DOHH2 (cell line): ENCODE measurements at regions not wholly inside any gene's neighbourhood (a gene's known extent, or its start where the extent isn't known, plus 50 kb on each side); places are given as distances from the start of the nearest gene placed in this dataset.

Experiments used
- H3F3A ChIP-seq: fragments of 200-600 bp; sonication (generic), shearing (Covaris generic); 2 replicates; pipeline ENCODE4 v1.6.0; 2016; ENCODE audit warnings: antibody characterized with exemption, mild to moderate bottlenecking; ENCODE audit not compliant: control insufficient read depth, insufficient read depth
- H3K27ac ChIP-seq: fragments of 200-600 bp; sonication (generic); 2 replicates; pipeline ENCODE4 v1.5.1; 2014; ENCODE audit warnings: low read depth, mild to moderate bottlenecking, low read length, moderate library complexity
- H3K27me3 ChIP-seq: fragments of 200-600 bp; sonication (generic); 2 replicates; pipeline ENCODE4 v1.6.1; 2014; ENCODE audit warnings: mild to moderate bottlenecking, low read length, mixed read lengths; ENCODE audit not compliant: control insufficient read depth
- H3K36me3 ChIP-seq: fragments of 200-600 bp; sonication (generic); 2 replicates; pipeline ENCODE4 v1.6.1; 2014; ENCODE audit warnings: mild to moderate bottlenecking, low read length, moderate library complexity, mixed read lengths; ENCODE audit not compliant: control insufficient read depth
- H3K4me1 ChIP-seq: fragments of 200-600 bp; sonication (generic); 2 replicates; pipeline ENCODE4 v1.6.1; 2014; ENCODE audit warnings: mild to moderate bottlenecking, low read length, mixed read lengths; ENCODE audit not compliant: control insufficient read depth
- H3K4me2 ChIP-seq: fragments of 200-600 bp; sonication (generic); 2 replicates; pipeline ENCODE4 v1.6.0; 2014; ENCODE audit warnings: mild to moderate bottlenecking, low read length, moderate library complexity
- H3K4me3 ChIP-seq: fragments of 200-600 bp; sonication (generic); 2 replicates; pipeline ENCODE4 v1.5.1; 2014; ENCODE audit warnings: mild to moderate bottlenecking, low read length, mixed read lengths
- H3K79me2 ChIP-seq: fragments of 200-600 bp; sonication (generic); 2 replicates; pipeline ENCODE4 v1.6.1; 2014; ENCODE audit warnings: mild to moderate bottlenecking, low read length, mixed read lengths; ENCODE audit not compliant: control insufficient read depth
- H3K9me2 ChIP-seq: fragments of 200-600 bp; sonication (generic); replicated peaks from 2 replicates; pipeline ENCODE4 v1.6.1; 2014; ENCODE audit warnings: mild to moderate bottlenecking, low read length, mixed read lengths; ENCODE audit not compliant: control insufficient read depth
- H3K9me3 ChIP-seq: fragments of 200-600 bp; sonication (generic); 2 replicates; pipeline ENCODE4 v1.6.1; 2014; ENCODE audit warnings: antibody characterized with exemption, low read length, mixed read lengths; ENCODE audit not compliant: control insufficient read depth, insufficient read depth
- H4K20me1 ChIP-seq: fragments of 200-600 bp; sonication (generic); 2 replicates; pipeline ENCODE4 v1.6.0; 2014; ENCODE audit warnings: low read depth, mild to moderate bottlenecking, antibody characterized with exemption, low read length, moderate library complexity; ENCODE audit not compliant: control insufficient read depth, insufficient read depth
- EZH2phosphoT487 ChIP-seq: fragments of 200-600 bp; sonication (generic); IDR thresholded peaks from 2 replicates; pipeline ENCODE4 v1.6.1; 2017; ENCODE audit warnings: borderline replicate concordance, mild to moderate bottlenecking, antibody characterized with exemption, low read length, moderate library complexity, mixed read lengths
- TF ChIP-seq, protein P1 (sequence below): fragments of 200-600 bp; sonication (generic); IDR thresholded peaks from one replicate; pipeline ENCODE4 v1.5.1; 2014; ENCODE audit warnings: antibody characterized with exemption, mild to moderate bottlenecking, low read depth, low read length; ENCODE audit not compliant: poor library complexity, severe bottlenecking

DNA sequence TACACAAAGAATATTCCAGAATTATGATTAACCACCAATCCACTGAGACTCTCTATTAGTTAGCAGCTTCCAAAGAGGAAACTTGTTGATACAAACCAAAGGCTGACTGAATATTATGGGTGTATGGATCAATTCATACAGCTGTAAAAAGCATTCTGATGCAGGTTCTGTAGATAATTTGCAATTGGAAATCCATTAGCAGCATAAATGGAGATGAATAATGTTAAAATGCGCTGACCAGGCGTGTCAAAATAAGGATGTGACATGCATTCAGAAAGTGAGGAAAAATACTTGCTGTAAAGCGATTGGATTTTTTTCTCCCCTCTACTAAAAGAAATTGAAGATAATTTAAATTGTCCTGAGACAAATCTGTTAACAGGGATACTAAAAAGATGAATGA, 169.0 kb upstream of the DDX18 start:
- no peaks in the 10 kb centered on the region for H4K20me1 ChIP-seq
- no peaks in the 10 kb centered on the region for H3K9me3 ChIP-seq
- H3K9me2 ChIP-seq = 0 out of 2 replicates have a peak, but pooled peaks cover 2% of the 10 kb centered on the region
- H3K4me3 ChIP-seq = no peak overlapping the region
- H3K27me3 ChIP-seq = no peaks in the 10 kb centered on the region
- no peak overlapping the region for H3K27ac ChIP-seq
- H3K36me3 ChIP-seq = no peaks in the 10 kb centered on the region
- no peaks in the 10 kb centered on the region for H3K4me1 ChIP-seq
- H3K79me2 ChIP-seq = no peaks in the 10 kb centered on the region
- H3K4me2 ChIP-seq = no peak overlapping the region
- no peak for TF ChIP-seq EZH2phosphoT487
- TF ChIP-seq, protein P1, sequence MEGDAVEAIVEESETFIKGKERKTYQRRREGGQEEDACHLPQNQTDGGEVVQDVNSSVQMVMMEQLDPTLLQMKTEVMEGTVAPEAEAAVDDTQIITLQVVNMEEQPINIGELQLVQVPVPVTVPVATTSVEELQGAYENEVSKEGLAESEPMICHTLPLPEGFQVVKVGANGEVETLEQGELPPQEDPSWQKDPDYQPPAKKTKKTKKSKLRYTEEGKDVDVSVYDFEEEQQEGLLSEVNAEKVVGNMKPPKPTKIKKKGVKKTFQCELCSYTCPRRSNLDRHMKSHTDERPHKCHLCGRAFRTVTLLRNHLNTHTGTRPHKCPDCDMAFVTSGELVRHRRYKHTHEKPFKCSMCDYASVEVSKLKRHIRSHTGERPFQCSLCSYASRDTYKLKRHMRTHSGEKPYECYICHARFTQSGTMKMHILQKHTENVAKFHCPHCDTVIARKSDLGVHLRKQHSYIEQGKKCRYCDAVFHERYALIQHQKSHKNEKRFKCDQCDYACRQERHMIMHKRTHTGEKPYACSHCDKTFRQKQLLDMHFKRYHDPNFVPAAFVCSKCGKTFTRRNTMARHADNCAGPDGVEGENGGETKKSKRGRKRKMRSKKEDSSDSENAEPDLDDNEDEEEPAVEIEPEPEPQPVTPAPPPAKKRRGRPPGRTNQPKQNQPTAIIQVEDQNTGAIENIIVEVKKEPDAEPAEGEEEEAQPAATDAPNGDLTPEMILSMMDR = no peak
- no peaks in the 10 kb centered on the region for H3F3A ChIP-seq

DNA sequence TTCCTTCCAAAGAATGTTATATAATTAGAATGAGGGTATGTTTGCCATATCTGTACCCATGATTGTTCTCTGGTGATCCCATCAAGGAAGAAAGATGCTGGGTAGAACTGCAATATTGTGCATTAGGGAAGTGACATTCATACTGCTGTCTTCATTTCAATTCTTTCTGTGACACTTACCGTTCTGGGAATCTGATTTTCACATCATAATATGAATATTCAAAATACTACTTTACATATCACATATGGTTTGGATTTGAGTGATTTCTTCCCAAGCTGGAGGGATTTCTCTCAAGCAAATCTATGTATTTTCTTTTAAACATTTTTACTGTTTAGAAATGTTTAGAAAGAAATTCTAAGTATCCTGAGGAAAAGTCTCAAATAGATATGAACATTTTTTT, 168.4 kb upstream of the DDX18 start:
- Histone ChIP-seq H3K27me3 (no peaks in the 10 kb centered on the region), H3K4me1 (no peaks in the 10 kb centered on the region)
- no peak for TF ChIP-seq EZH2phosphoT487
- TF ChIP-seq, protein P1 = no peak

DNA sequence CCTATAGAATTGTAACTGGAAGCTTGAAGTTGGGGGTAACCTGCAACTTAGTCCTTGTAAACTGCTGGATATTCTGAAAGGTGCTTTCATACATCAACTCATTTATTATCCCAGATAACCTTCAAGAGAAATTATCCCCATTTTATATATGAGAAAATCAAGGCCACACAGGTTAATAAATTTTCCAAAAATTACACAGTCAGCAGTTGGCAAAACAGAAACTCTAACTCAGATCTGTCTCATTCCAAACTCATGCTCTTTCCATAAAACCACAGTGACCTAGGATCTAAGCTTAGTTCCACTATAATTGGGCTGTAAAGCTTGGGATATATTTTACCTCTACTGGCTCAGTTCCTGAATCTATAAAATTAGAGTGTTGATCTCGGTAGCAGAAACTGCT, 167.6 kb upstream of the DDX18 start:
- Histone ChIP-seq H4K20me1 (no peaks in the 10 kb centered on the region), H3K4me3 (no peak overlapping the region), H3K27me3 (no peaks in the 10 kb centered on the region), H3K36me3 (no peaks in the 10 kb centered on the region), H3F3A (no peaks in the 10 kb centered on the region), H3K4me2 (no peak overlapping the region), H3K4me1 (no peaks in the 10 kb centered on the region), H3K9me3 (no peaks in the 10 kb centered on the region), H3K9me2 (0 out of 2 replicates have a peak, but pooled peaks cover 2% of the 10 kb centered on the region), H3K27ac (no peak overlapping the region), H3K79me2 (no peaks in the 10 kb centered on the region)
- TF ChIP-seq EZH2phosphoT487 = no peak
- TF ChIP-seq, protein P1 = no peak

More for the DNA sequence above, 168.4 kb upstream of the DDX18 start:
- Histone ChIP-seq H3F3A (no peaks in the 10 kb centered on the region), H3K27ac (no peak overlapping the region), H4K20me1 (no peaks in the 10 kb centered on the region), H3K4me3 (no peak overlapping the region), H3K36me3 (no peaks in the 10 kb centered on the region), H3K4me2 (no peak overlapping the region), H3K9me3 (no peaks in the 10 kb centered on the region), H3K79me2 (no peaks in the 10 kb centered on the region), H3K9me2 (0 out of 2 replicates have a peak, but pooled peaks cover 2% of the 10 kb centered on the region)

DNA sequence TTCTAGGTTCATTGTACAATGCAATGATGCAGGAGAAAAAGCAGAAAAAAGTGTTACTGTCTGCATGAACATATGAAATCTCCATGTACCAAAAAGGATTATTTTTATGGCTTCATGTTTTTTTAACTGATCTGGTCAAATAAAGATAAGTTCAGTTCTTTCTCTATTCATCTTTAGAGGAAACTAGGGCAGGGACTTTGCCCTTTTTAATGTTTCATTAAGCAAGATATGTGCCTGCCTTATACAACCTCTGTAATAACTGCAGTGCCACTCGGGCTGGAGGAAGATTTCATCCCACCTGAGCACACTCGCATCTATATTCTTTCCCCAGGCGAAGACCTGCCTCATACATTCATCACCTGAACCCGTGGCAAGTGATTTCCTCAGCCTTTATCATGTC, 157.9 kb upstream of the DDX18 start:
- H3K36me3 ChIP-seq = no peaks in the 10 kb centered on the region
- H3K27ac ChIP-seq = no peak overlapping the region
- no peaks in the 10 kb centered on the region for H3K79me2 ChIP-seq
- no peaks in the 10 kb centered on the region for H3F3A ChIP-seq
- TF ChIP-seq, protein P1 = no peak
- no peak for TF ChIP-seq EZH2phosphoT487
- H4K20me1 ChIP-seq = no peaks in the 10 kb centered on the region
- H3K27me3 ChIP-seq = no peaks in the 10 kb centered on the region
- H3K9me2 ChIP-seq = no peaks in the 10 kb centered on the region
- H3K9me3 ChIP-seq = no peaks in the 10 kb centered on the region
- no peaks in the 10 kb centered on the region for H3K4me1 ChIP-seq
- H3K4me3 ChIP-seq = no peak overlapping the region
- no peak overlapping the region for H3K4me2 ChIP-seq
